Fibroblast of lung (primary cell): ENCODE measurements at regions not wholly inside any gene's neighbourhood (a gene's known extent, or its start where the extent isn't known, plus 50 kb on each side); places are given as distances from the start of the nearest gene placed in this dataset.

ENCODE experiments used
- DNase-seq, 2 donors: peaks; one replicate each; pipeline versions ENCODE4 v3.0.0 to v3.0.0-alpha.2; 2010; ENCODE audit warnings: low read depth in 2 of 2
- H2AFZ ChIP-seq: 2 replicates; pipeline ENCODE4 v1.5.1; 2012; ENCODE audit warnings: low read length, control low read depth, inconsistent platforms
- H3K27ac ChIP-seq: 2 replicates; pipeline ENCODE4 v1.5.1; 2011; ENCODE audit warnings: low read length, control low read depth; ENCODE audit not compliant: insufficient read depth
- H3K27me3 ChIP-seq: 2 replicates; pipeline ENCODE4 v1.5.1; 2011; ENCODE audit warnings: mild to moderate bottlenecking, low read length; ENCODE audit not compliant: control insufficient read depth, insufficient read depth
- H3K36me3 ChIP-seq: 2 replicates; pipeline ENCODE4 v1.5.1; 2011; ENCODE audit warnings: low read length; ENCODE audit not compliant: control insufficient read depth, insufficient read depth
- H3K4me1 ChIP-seq: 2 replicates; pipeline ENCODE4 v1.5.1; 2011; ENCODE audit warnings: low read length; ENCODE audit not compliant: control insufficient read depth, insufficient read depth; ENCODE audit errors: extremely low read depth
- H3K4me2 ChIP-seq: 2 replicates; pipeline ENCODE4 v1.5.1; 2011; ENCODE audit warnings: low read length, control low read depth; ENCODE audit not compliant: insufficient read depth; ENCODE audit errors: extremely low read depth
- H3K4me3 ChIP-seq, 4 experiments: fragments of 200-600 bp in 1 of 4; sonication (generic) in 1 of 4; replicated peaks in 1 of 4; 2 replicates each; pipeline ENCODE4 v1.5.1; 2011 to 2016; ENCODE audit warnings: low read length in 4 of 4, low read depth in 3 of 4, mild to moderate bottlenecking in 3 of 4, control low read depth in 2 of 4, inconsistent platforms in 1 of 4, mixed read lengths in 1 of 4; ENCODE audit not compliant: insufficient read depth in 1 of 4; ENCODE audit errors: control extremely low read depth in 1 of 4
- H3K79me2 ChIP-seq: 2 replicates; pipeline ENCODE4 v1.5.1; 2012; ENCODE audit warnings: mild to moderate bottlenecking, low read length, inconsistent platforms; ENCODE audit not compliant: control insufficient read depth, insufficient read depth
- H3K9ac ChIP-seq: 2 replicates; pipeline ENCODE4 v1.5.1; 2011; ENCODE audit warnings: mild to moderate bottlenecking, low read length, control low read depth; ENCODE audit not compliant: insufficient read depth
- H3K9me3 ChIP-seq: 2 replicates; pipeline ENCODE4 v1.5.1; 2012; ENCODE audit warnings: low read depth, low read length; ENCODE audit not compliant: control insufficient read depth, insufficient read depth
- H4K20me1 ChIP-seq: 2 replicates; pipeline ENCODE4 v1.5.1; 2011; ENCODE audit warnings: low read length; ENCODE audit not compliant: control insufficient read depth, insufficient read depth; ENCODE audit errors: extremely low read depth
- EZH2 ChIP-seq: IDR thresholded peaks from 2 replicates; pipeline ENCODE4 v1.5.1; 2012; ENCODE audit warnings: low read length, control low read depth, mild to moderate bottlenecking; ENCODE audit errors: missing control alignments
- TF ChIP-seq, protein P1 (sequence below), 2 donors: IDR thresholded peaks in 1 of 2; conservative IDR thresholded peaks in 1 of 2; 1 replicate in 1 of 2; 2 replicates in 1 of 2; pipeline ENCODE4 v1.5.1; 2011 to 2012; ENCODE audit warnings: low read length in 2 of 2, control low read depth in 1 of 2, inconsistent platforms in 1 of 2, low read depth in 1 of 2, mild to moderate bottlenecking in 1 of 2

DNA sequence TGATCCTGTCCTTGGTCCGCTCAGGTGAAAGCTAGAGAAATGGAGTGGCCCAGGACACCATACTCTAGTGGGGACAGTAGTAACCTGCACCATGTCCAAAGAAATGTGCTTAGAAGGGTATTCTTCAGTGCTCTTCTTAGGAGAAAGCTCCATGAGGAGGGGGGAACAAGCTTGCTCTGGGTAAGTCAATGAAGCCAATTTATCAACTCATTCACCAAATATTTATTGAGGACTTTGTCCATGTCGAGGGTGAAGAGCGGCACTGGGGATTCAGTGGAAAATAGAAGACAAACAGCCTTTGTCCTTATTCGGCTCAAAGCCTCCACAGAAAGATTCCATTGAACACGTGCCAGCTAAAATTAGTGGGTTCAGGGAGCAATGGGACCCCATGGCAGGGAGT is 677.8 kb downstream of the BCL11B start:
- Histone ChIP-seq H3K79me2 (no peaks in the 10 kb centered on the region), H3K27me3 (no peaks in the 10 kb centered on the region), H3K4me2 (no peak overlapping the region), H3K27ac (no peak overlapping the region), H3K9ac (no peak overlapping the region), H4K20me1 (no peaks in the 10 kb centered on the region), H3K9me3 (no peaks in the 10 kb centered on the region), H3K4me3 (no peak overlapping the region), H3K4me1 (no peaks in the 10 kb centered on the region), H3K36me3 (no peaks in the 10 kb centered on the region), H2AFZ (no peak overlapping the region)
- TF ChIP-seq, protein P1, sequence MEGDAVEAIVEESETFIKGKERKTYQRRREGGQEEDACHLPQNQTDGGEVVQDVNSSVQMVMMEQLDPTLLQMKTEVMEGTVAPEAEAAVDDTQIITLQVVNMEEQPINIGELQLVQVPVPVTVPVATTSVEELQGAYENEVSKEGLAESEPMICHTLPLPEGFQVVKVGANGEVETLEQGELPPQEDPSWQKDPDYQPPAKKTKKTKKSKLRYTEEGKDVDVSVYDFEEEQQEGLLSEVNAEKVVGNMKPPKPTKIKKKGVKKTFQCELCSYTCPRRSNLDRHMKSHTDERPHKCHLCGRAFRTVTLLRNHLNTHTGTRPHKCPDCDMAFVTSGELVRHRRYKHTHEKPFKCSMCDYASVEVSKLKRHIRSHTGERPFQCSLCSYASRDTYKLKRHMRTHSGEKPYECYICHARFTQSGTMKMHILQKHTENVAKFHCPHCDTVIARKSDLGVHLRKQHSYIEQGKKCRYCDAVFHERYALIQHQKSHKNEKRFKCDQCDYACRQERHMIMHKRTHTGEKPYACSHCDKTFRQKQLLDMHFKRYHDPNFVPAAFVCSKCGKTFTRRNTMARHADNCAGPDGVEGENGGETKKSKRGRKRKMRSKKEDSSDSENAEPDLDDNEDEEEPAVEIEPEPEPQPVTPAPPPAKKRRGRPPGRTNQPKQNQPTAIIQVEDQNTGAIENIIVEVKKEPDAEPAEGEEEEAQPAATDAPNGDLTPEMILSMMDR (conservative IDR thresholded peaks at IDR 0.05 in 1 of 2, IDR thresholded peaks at IDR 0.05 in 1 of 2; ENCODE audit: low read depth in 1 of 2, low read length in 2 of 2), result no peak
- no peak for TF ChIP-seq EZH2
- no peak for DNase-seq

GRCh38 chr14:98598576-98598975 is 673.4 kb downstream of the BCL11B start:
- Histone ChIP-seq H4K20me1 (no peaks in the 10 kb centered on the region), H2AFZ (no peak overlapping the region), H3K4me3 (no peak overlapping the region), H3K27me3 (no peaks in the 10 kb centered on the region), H3K4me2 (no peak overlapping the region), H3K4me1 (no peaks in the 10 kb centered on the region), H3K27ac (no peak overlapping the region), H3K79me2 (no peaks in the 10 kb centered on the region), H3K9me3 (no peaks in the 10 kb centered on the region), H3K9ac (no peak overlapping the region), H3K36me3 (no peaks in the 10 kb centered on the region)
- TF ChIP-seq EZH2, result no peak
- TF ChIP-seq, protein P1 (conservative IDR thresholded peaks at IDR 0.05 in 1 of 2, IDR thresholded peaks at IDR 0.05 in 1 of 2; ENCODE audit: low read depth in 1 of 2, low read length in 2 of 2), result no peak
- DNase-seq, result no peak

- no peaks in the 10 kb centered on the region for H3K36me3 ChIP-seq
- no peaks in the 10 kb centered on the region for H4K20me1 ChIP-seq
- no peaks in the 10 kb centered on the region for H3K9me3 ChIP-seq
- no peak overlapping the region for H3K27ac ChIP-seq
- H3K79me2 ChIP-seq, result no peaks in the 10 kb centered on the region
- no peaks in the 10 kb centered on the region for H3K4me1 ChIP-seq
- no peak overlapping the region for H3K4me3 ChIP-seq
- DNase-seq, result no peak
- TF ChIP-seq, protein P1 (conservative IDR thresholded peaks at IDR 0.05 in 1 of 2, IDR thresholded peaks at IDR 0.05 in 1 of 2; ENCODE audit: low read depth in 1 of 2, low read length in 2 of 2), result no peak
- TF ChIP-seq EZH2, result no peak
- H3K27me3 ChIP-seq, result no peaks in the 10 kb centered on the region
- H3K4me2 ChIP-seq, result no peak overlapping the region
- no peak overlapping the region for H2AFZ ChIP-seq
- H3K9ac ChIP-seq, result no peak overlapping the region
Measured at GRCh38 chr14:98599082-98599481, 672.9 kb downstream of the BCL11B start.
